NCI-H446 (cell line): ENCODE measurements at regions not wholly inside any gene's neighbourhood (a gene's known extent, or its start where the extent isn't known, plus 50 kb on each side); places are given as distances from the start of the nearest gene placed in this dataset.

ENCODE experiments used
- DNase-seq, 2 experiments: peaks; one replicate each; lab custom pipeline; 2025; lab: John Stamatoyannopoulos, UW

- DNase-seq, result no peak
These were observed 331.0 kb upstream of the RARB start for GRCh38 chr3:25097023-25097422.

- DNase-seq, result no peak
These were observed 328.4 kb upstream of the RARB start for GRCh38 chr3:25099666-25100065.

GRCh38 chr3:25103391-25103790, 324.7 kb upstream of the RARB start:
- DNase-seq, result peak in 1 of 2 experiments; percentile 32

GRCh38 chr3:25107918-25108617, 320.0 kb upstream of the RARB start:
- no peak for DNase-seq

- DNase-seq, result no peak
These were observed 317.4 kb upstream of the RARB start for GRCh38 chr3:25110642-25111041.

GRCh38 chr3:25113891-25114290, 314.2 kb upstream of the RARB start:
- no peak for DNase-seq

- DNase-seq, result no peak
These were observed 313.5 kb upstream of the RARB start for GRCh38 chr3:25114532-25114931.

GRCh38 chr3:25117005-25117593, 311.0 kb upstream of the RARB start:
- DNase-seq, result no peak

- DNase-seq, result no peak
These were observed 308.4 kb upstream of the RARB start for GRCh38 chr3:25119682-25120081.

GRCh38 chr3:25120665-25121064, 307.4 kb upstream of the RARB start:
- DNase-seq, result no peak

- no peak for DNase-seq
These were observed 302.9 kb upstream of the RARB start for GRCh38 chr3:25125201-25125600.

- DNase-seq, result no peak
These were observed 299.3 kb upstream of the RARB start for GRCh38 chr3:25128735-25129134.

- DNase-seq, result no peak
These were observed 297.1 kb upstream of the RARB start for GRCh38 chr3:25130724-25131520.

- no peak for DNase-seq
These were observed 294.5 kb upstream of the RARB start for GRCh38 chr3:25133588-25133987.

- no peak for DNase-seq
These were observed 290.5 kb upstream of the RARB start for GRCh38 chr3:25137606-25138005.

- no peak for DNase-seq
These were observed 288.8 kb upstream of the RARB start for GRCh38 chr3:25139267-25139666.

GRCh38 chr3:25142609-25143355, 285.3 kb upstream of the RARB start:
- no peak for DNase-seq

- DNase-seq, result no peak
These were observed 284.6 kb upstream of the RARB start for GRCh38 chr3:25143356-25144025.

- no peak for DNase-seq
These were observed 283.6 kb upstream of the RARB start for GRCh38 chr3:25144430-25144829.

- no peak for DNase-seq
These were observed 282.9 kb upstream of the RARB start for GRCh38 chr3:25145176-25145575.

- no peak for DNase-seq
These were observed 277.9 kb upstream of the RARB start for GRCh38 chr3:25150199-25150598.
